SKM-1 treated with dmso at 0.1 percent for 144 hours (cell line): ENCODE measurements at regions not wholly inside any gene's neighbourhood (a gene's known extent, or its start where the extent isn't known, plus 50 kb on each side); places are given as distances from the start of the nearest gene placed in this dataset.

ENCODE experiments used
- DNase-seq: peaks from one replicate; lab custom pipeline; 2025; ENCODE audit not compliant: unreplicated experiment; lab: John Stamatoyannopoulos, UW

DNA sequence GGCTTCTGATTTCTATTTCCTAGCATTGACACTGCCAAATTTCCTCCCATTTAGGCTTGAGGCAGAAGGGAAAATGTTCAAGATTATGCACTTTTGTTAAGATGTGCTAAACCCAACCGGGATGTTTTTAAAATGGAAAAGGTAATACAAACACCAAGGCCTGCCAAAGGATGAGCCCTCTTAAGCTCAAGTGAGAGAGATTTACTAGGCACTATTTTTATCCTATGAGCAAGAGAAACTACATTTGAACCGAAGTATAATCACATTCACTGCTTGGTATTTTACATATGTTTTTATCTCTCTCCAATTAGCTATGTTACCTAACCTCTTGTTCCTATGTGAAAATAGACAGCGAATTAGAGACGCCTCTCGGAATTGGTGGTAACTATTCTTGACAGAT is 295.8 kb downstream of the GABRB3 start:
- no peak for DNase-seq

DNA sequence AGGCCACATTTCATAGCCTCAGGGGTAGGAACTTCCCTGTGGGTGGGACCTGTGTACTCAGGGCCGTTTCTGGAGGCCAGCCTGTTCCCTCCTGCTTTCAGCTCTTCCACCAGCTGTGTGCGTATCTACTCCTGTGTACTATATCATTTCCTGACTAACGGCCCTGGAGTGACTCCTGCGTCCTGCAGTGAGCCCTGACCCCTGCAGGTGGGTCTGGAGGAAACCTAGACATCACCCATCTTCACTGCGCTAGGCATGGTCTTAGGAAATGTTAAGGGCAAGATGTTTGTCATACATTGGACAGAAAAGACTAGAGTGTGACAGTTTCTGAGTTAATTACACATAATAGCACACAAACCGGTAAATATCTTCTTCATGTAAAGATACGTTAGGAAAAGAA is 297.3 kb downstream of the GABRB3 start:
- no peak for DNase-seq

DNA sequence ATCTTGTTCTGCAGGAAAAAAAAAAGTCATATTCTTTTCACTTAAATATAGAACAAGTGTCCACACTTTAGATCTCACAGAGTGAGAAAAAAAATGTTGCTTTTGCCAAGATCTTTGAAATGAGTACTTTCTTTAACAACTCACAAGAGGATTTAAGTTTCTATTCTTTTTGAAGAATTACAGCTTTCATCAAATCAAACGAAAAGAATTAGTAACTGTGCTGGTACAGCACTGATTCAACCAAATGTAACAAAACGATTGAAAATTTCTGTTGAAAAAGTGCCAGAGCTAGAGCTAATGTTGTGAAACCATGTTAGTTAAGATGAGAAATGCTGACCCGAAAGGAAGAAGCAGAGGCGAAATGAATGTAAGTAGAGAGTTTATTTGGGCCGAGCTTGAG is 300.2 kb downstream of the GABRB3 start:
- DNase-seq = no peak

DNA sequence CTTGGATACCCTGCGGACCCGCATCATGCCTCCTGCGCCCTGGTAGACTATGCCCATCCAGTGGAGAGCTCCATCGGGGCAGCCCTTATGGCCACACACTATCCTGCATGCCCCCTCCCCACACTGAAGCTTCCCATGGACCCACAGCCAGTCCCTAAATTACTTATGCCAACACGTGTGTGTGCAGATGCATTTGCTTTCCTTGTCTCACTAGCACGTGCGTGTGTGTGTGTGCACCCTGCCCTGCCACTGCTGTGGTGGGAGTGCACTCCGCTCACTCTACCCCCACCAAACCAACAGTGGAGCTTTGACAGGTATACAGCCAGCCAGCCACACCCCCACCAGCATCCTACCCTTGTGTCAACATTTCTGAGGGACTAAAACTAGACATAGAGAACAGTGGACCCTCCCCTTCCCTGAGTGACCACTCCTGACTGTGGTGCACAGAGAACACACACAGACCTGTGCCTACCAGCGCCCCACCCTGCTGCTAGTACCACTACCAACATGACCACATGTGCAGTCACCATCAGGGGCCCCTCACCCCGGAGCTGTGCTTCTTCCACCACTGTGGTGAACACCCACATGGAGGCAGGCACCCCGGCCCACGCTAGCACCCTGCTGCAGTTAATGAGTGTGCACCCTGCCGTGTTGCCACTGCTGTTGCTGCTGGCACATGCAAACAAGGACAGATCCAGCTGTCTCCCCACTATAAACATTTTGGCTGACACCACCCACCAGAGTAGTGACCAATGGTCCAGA is 310.8 kb downstream of the GABRB3 start:
- DNase-seq = no peak

DNA sequence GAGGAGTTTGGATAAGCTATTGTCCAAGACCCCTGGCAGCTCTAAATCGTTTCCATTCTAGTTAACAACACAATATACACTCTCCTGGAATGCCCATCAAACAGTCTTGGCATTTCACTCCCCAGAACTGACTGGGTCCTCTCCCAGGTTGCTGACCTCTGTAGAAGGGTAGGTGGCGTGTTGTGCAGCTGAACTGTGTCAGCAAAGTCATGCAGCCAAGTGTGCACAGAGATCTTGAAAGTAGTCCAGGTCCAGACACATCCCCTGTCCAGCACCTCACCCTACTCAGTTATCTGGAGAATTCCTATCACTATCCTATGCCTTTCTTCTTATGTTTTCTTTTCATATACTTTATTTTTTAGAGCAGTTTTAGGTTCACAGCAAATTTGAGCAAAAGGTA is 312.7 kb downstream of the GABRB3 start:
- no peak for DNase-seq

DNA sequence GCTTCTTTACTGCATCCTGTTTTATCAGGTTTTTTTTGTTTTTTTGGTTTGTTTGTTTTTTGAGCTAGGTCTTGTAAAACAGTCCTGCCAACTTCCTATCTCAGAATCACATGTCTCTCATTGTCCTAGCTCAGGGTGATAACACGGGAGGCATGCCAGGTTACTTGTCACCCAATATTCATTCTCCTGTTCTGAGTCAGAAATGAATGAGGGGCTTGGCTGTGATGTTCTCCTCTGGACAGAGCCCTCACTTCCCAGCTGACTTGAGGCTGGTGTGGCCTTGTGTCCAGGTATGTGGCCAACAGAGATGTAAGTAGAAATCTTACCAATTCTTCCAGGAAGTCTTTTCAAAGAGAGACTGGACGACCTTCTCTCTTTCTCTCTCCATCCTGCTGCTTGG is 317.0 kb downstream of the GABRB3 start:
- no peak for DNase-seq

DNA sequence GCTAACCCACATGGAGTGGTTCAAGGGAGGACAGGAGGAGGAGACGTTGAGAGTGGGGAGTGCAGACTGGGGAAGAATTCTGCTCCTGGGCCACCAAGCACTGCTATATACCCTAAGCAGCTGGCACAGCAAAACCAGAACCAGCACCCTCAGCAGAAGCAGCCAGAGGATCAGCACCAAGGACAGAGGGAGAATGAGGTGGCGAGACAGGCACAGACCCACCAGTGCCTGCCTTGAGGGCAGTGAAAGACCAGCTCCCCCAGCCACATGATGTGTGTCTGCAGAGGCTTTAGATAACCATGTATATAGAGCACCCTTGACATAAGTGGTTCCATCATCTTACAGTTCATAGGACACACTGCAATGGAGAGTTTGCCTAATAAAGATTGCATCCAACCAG is 319.0 kb downstream of the GABRB3 start:
- no peak for DNase-seq

DNA sequence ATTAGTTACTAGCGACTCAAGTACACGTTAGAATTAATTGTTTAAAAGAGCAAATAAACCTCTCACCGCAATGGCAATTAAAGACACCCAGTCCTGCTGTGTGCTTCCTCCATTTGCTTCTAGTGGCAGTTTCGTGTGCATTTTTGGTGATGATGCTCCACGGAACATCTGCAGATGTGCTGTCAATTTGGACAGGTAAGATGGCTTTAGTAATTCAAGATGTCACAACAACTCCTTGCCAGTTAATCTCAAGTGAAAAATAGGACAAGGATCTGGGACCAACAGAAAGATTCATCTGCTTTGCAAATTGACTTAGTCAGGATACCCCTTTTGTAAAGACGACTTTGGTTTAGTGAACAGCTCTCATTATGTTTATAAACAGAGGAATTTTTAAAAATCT is 320.9 kb downstream of the GABRB3 start:
- no peak for DNase-seq

DNA sequence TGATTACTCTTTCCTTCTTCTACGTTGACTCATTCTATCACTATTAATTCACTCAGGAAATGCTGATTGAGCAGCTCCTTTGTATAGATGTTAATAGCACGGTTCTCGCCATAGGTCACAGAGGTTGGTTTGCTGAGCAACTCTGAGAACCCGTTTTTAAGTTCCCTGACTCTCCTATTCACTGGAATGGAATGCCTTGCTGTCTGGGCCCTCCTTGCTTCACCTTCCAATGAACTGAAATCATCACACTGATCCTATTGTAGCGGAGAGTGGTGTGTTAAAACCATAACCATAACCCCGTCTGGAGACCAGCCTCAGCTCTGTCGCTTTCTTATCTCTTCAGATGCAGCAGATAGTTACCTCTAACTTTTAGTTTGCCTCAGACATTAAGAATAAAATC is 323.6 kb downstream of the GABRB3 start:
- DNase-seq = no peak

DNA sequence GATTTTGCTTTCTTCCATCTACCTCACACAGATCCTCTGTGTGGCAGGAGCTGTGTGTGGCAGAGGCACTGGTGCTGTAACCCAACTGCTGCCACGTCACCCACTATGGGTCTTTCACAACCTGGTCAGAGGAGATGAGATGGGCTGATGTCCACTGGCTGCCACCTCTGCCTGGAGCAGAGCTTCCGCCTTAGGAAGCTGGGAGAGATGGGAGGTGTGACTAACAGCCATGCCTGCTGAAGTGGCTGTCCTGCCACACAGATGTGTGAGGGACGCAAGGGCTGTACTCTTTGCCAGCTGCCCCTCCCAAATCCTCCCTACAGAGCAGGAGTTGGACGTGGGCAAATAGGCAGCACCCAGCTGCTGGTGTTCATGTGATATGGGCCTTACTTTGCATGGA is 329.5 kb downstream of the GABRB3 start:
- no peak for DNase-seq

DNA sequence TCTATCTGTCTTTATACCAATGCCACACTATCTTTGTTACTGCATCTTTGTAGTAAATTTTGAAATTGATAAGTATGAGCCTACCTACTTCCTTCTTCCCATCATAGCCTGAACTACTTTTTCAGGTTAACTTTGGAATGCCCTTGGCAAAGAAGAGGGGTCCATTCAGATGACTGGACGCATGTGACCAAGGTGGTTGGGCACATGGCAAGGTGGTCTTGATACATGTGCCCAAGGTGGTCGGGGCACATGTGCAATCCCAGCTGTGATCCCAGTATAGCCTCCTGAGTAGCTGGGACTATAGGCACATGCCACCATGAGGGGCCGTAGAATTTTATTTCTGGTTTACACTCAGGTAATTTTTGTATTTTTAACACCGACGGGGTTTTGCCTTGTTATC is 330.2 kb downstream of the GABRB3 start:
- no peak for DNase-seq

DNA sequence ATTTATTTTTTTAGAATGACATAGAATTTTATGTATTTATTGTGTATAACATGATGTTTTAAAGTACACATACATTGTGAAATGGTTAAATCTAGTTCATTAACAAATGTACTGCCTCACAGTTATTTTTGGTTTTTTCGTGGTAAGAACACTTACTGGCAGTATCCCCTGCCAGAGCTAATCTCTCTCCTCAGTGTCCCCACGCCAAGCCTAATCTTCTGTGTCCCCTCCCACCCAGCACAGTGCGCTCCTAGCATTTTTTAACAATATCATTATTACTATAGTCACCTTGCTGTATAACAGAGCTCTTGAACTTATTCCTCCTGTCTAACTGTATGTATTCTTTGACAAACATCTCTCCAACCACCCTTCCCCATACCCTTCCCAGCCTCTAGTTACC is 333.2 kb downstream of the GABRB3 start:
- DNase-seq = no peak

DNA sequence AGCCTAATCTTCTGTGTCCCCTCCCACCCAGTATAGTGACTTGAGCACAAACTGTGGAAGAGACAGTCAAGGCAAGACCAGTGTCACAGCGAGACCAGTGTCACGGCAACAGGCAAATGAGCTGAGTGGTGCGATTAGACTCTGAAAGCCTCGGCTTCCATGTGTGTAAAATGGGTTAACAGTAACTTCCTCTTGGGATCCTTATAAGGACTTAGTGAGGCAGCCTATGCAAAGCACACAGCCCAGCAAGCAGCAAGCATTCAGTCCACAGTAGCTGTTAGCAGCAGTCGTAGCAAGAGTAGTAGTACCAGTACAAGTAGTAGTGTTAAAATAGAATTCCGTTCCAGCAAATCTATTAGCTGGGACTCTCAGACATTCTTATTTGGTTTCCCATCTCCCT is 334.1 kb downstream of the GABRB3 start:
- no peak for DNase-seq

DNA sequence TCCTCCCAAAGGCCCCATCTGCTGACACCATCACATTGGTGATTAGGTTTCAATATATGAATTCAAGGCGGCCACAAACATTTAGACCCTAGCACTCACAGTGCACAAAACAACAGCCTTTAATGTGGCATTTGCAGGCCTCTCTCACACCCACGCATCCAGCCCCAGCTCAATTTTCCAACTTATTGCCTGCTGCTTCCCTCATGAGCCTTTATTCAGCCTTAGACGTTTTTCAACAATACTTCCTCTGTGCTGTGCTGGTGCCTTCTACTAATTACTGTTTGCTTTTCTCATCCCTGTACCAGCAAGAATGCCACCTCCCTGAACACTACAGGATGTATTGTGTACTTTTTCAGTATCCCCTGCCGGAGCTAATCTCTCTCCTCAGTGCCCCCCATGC is 334.6 kb downstream of the GABRB3 start:
- DNase-seq = no peak

DNA sequence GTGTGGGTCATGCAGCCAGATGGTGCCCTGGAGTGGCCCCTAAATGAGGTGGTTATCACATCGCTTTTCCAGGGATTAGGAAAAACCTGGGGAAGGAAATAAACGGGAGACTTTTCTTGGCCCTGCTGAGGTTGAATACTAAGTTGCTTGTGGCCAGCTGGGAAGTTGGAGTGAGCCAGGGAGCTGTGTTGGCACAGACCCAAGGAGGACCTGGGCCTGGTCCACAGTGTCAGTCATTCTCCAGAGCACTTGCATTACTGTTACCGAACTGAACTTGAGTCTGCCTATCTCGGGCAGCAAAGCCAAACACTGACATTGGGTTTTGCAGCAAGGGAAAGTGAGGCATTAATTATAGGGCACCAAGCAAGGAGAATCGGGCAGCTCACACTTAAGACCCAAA is 339.0 kb downstream of the GABRB3 start:
- no peak for DNase-seq

DNA sequence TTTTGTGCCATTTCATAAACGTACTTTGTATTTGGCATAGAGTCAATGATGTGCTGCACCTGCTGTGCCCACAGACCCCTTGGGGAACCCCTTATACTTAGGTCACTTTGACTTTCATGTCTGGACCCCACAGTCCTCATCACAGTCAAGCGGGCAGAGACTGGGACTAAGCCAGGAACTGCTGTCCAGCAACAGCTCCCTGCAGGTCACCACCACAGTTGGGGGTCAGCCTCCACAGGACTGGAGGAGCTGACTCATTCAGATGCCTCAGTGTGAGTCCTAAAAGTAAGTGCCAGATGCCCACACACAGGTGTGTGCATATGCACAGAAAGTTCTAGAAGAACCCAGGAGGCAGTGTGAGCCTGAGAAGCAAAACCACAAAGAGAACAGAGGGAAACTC is 339.8 kb downstream of the GABRB3 start:
- no peak for DNase-seq

DNA sequence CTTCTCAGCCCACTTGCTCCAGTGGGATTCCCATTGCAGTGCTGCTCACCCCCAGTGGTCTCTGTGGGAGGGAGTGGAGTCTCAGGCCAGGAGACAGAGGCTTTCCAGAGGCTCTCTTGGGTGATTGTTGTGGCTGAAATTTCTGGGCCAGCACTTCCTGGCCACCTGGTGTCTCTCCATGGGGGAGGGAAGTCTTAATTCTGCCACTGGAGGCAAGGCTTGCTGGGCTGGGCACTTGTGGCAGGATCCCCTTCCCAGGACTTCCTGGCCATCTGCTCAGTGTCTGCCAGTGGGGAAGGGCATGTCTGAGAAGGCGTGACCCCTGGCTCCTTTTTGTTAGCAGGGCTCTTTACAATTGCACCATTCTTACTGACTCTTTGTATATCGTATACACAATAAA is 351.8 kb downstream of the GABRB3 start:
- DNase-seq = no peak

DNA sequence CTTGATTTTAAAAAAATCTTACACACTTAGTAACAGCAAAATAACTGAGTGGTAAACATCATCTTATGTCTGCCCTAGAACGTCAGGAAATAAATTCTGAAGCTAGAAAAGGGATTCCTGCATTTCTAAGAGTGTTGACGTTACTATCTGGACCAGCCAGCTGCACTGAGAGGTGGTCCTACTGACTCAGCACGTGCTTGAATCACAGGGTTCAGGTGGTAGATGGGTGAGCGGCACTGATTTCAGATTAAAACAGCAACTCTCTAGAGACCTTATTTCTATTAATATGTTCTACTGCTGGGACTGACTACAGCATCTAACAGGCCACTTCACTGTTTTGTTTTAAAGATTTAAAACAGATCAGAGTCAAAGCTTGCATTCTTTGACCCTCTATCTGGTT is 377.2 kb downstream of the GABRB3 start:
- DNase-seq = no peak

DNA sequence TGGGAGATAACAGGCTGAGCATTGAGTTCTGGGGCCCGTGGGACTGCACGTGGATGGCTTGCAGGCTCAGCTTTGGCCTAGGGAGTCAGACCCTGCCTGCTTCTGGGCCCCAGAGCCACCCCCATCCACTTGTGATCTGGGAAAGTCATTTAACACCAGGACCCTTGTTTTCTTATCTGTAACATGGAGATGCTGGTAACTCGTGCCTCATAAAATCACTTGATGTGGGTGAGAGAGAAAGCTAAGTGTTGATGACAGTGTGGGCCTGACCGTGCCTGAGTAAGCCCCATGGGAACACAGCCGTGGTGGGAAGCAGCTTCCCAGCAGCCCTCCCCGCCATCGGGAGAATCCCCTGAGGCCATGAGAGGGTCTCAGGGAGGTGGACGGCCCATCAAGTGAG is 378.1 kb downstream of the GABRB3 start:
- no peak for DNase-seq

DNA sequence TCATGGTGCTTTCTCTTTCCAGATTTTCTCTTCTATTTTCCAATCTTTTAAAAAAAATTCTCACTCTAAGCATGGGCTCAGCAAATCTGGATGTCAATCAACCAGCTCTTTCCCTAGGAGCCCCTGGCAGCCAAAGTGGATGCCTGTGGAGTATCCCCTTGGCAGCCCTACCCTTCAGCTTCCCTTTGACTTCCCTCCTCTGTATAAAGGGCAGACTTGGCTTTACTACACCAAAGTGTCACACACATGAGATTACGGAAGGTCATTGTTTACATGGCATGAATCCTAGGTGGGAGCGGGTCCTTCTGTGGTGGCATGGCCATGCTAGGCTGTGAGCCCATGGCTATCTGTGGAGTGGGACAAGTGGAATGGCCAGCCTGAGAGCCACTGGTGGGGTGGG is 379.9 kb downstream of the GABRB3 start:
- DNase-seq = no peak

DNA sequence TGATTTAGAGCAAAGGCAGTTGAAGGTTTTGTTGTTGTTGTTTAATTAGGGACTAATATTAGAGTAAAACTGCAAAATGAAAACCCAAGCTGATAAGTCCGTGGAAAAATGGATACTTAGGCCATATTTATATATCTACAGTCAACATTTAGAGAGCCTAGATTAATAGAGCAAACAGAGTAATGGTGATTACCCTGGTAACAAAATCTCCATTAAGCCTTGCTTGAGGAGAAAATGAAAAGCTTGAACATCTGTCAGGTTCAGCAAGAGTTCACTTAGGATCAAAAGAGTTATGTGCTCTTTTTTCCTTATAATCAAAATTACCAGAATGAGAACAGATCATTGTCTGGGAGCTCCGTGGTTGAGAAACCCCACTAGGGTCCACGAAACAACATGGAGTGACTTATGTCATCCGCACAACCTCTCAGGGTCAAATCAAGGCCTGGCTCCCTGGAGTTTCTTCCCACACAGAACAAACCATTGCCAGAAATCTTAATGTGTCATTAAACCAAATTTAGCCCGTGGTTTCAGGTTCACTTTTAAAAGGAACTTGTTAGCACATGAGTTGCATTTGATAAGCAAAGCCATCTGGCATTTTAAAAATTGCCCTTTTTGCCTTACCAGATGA is 381.2 kb downstream of the GABRB3 start:
- no peak for DNase-seq

DNA sequence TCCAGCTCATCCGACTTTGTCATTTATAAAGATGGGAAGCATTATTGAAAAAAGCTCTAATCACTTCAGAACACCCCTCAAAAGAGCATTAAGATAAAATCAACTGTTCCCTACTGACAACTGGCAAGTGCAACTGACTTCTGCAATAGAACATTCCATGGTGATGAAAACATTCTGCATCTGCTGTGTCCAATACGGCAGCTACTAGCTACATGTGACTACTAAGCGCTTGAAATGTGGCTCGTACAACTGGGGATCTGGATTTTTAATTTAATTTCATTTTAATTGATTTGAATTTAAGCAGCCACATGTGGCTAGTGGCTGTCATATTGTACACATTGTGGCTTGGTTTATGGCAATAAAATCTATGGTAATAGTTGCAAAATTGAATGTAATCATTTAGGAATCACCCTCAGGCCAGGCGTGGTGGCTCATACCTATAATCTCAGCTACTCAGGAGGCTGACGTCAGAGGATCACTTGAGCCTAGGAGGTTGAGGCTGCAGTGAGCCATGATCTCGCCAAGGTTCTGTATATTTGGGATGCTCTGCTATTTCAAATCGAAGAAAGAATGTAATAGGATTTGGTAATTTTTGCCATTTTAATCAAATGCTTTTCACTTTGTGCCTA is 390.3 kb downstream of the GABRB3 start:
- no peak for DNase-seq

DNA sequence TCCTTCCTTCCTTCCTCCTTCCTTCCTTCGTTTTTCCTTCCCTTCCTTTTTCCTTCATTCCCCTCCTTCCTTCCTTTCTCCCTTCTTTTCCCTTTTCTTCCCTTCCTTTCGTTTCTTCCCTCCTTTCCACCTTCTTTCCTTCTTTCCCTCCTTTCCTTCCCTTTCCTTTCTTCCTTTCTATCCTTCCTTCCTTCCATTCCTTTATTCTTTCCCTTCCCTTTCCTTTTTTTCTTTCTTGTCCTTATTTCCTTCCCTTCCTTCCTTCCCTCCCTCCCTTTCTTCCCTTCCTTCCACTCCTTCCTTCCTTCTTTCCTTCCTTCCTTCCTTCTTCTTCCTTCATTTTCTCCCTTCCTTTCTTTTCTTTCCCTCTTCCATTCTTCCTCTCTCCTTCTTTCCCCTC is 394.6 kb downstream of the GABRB3 start:
- DNase-seq = no peak
